Left lung (tissue), 4 donors: ENCODE measurements at regions not wholly inside any gene's neighbourhood (a gene's known extent, or its start where the extent isn't known, plus 50 kb on each side); places are given as distances from the start of the nearest gene placed in this dataset.

Experiments
- ATAC-seq: fragments of 200-7000 bp; cut with Tn5 transposase; one replicate; pipeline ENCODE4 v1.9.1; 2020; ENCODE audit warnings: moderate library complexity
- DNase-seq, 4 donors: peaks; one replicate each; pipeline ENCODE4 v3.0.0-alpha.2; 2013 to 2020
- H3K27ac ChIP-seq, 2 donors: fragments of 200-600 bp; sonication (generic) in 1 of 2; one replicate each; pipeline versions ENCODE4 v1.5.0 to v1.8.0; 2020 to 2021
- H3K27me3 ChIP-seq, 2 donors: fragments of 200-600 bp; sonication (generic) in 1 of 2; one replicate each; pipeline versions ENCODE4 v1.5.0 to v1.8.0; 2020 to 2021
- H3K36me3 ChIP-seq, 2 donors: fragments of 200-600 bp; sonication (generic) in 1 of 2; one replicate each; pipeline versions ENCODE4 v1.5.0 to v1.8.0; 2020 to 2021
- H3K4me1 ChIP-seq, 2 donors: fragments of 200-600 bp; one replicate each; pipeline ENCODE4 v1.8.0; 2021
- H3K4me3 ChIP-seq, 2 donors: fragments of 200-600 bp; sonication (generic) in 1 of 2; one replicate each; pipeline versions ENCODE4 v1.5.0 to v1.8.0; 2020 to 2021; ENCODE audit warnings: mild to moderate bottlenecking in 1 of 2
- H3K9me3 ChIP-seq, 2 donors: fragments of 200-600 bp; sonication (generic) in 1 of 2; one replicate each; pipeline versions ENCODE4 v1.5.0 to v1.8.0; 2020 to 2021
- intact Hi-C, 2 donors: fragments of 100-400 bp; cut with DNase I; formaldehyde crosslinking; loops; one replicate each; pipeline versions ENCODE4 v1.11.2 to v1.14.2; 2022
- TF ChIP-seq, protein P1 (sequence below), 2 donors: fragments of 200-600 bp; sonication (generic) in 1 of 2; IDR thresholded peaks; one replicate each; pipeline versions ENCODE4 v1.5.0 to v1.8.0; 2021; ENCODE audit warnings: antibody characterized with exemption in 2 of 2
- donor health status: DM: no; HTN: yes; CAD: no.
- donor health status: DM: no; HTN: no; CAD: no.

DNA sequence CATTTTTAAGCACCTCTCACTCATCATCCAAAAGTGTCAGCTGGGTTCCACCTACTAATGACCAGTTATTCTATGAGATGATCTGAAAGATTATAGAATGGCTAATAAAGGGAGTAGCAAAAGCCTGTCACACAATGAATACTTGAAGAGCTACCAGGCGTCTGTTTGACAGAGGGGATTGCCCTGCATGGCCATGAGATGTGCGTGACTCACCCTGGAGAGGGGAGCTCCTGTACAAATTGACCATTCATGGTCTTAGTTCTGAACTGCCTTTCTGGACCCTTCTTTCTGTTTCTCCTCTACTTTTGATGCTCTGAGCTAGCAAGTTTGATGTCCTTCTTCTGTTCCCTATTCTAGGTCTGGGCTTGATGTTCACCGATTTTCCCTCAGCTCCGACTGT, 85.2 kb upstream of the ABCD3 start:
- intact Hi-C loops = loop anchor here in 1 of 2 donors (5.0 kb wide), 1 partner anchor 271 kb away; no protein-coding TSS in a partner anchor
- Histone ChIP-seq H3K4me3 (no peak overlapping the region), H3K9me3 (no peaks in the 10 kb centered on the region), H3K36me3 (no peaks in the 10 kb centered on the region), H3K4me1 (peaks cover 5 to 18% of the 10 kb centered on the region in 2 donors), H3K27me3 (peaks cover 0 to 4% of the 10 kb centered on the region in 2 donors), H3K27ac (no peak overlapping the region)
- TF ChIP-seq, protein P1, sequence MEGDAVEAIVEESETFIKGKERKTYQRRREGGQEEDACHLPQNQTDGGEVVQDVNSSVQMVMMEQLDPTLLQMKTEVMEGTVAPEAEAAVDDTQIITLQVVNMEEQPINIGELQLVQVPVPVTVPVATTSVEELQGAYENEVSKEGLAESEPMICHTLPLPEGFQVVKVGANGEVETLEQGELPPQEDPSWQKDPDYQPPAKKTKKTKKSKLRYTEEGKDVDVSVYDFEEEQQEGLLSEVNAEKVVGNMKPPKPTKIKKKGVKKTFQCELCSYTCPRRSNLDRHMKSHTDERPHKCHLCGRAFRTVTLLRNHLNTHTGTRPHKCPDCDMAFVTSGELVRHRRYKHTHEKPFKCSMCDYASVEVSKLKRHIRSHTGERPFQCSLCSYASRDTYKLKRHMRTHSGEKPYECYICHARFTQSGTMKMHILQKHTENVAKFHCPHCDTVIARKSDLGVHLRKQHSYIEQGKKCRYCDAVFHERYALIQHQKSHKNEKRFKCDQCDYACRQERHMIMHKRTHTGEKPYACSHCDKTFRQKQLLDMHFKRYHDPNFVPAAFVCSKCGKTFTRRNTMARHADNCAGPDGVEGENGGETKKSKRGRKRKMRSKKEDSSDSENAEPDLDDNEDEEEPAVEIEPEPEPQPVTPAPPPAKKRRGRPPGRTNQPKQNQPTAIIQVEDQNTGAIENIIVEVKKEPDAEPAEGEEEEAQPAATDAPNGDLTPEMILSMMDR (IDR thresholded peaks at IDR 0.05) = no peak
- ATAC-seq (no peak), DNase-seq (no peak)

GRCh38 chr1:94332516-94332915, 85.7 kb upstream of the ABCD3 start:
- TF ChIP-seq, protein P1 (IDR thresholded peaks at IDR 0.05) = no peak
- H3K27me3 ChIP-seq = peaks cover 0 to 4% of the 10 kb centered on the region in 2 donors
- H3K4me3 ChIP-seq = no peak overlapping the region
- H3K9me3 ChIP-seq = no peaks in the 10 kb centered on the region
- DNase-seq (no peak), ATAC-seq (no peak)
- no peaks in the 10 kb centered on the region for H3K36me3 ChIP-seq
- intact Hi-C loops = loop anchor here in 1 of 2 donors (5.0 kb wide), 1 partner anchor 270 kb away; no protein-coding TSS in a partner anchor
- no peak overlapping the region for H3K27ac ChIP-seq
- H3K4me1 ChIP-seq = peaks cover 5 to 23% of the 10 kb centered on the region in 2 donors

DNA sequence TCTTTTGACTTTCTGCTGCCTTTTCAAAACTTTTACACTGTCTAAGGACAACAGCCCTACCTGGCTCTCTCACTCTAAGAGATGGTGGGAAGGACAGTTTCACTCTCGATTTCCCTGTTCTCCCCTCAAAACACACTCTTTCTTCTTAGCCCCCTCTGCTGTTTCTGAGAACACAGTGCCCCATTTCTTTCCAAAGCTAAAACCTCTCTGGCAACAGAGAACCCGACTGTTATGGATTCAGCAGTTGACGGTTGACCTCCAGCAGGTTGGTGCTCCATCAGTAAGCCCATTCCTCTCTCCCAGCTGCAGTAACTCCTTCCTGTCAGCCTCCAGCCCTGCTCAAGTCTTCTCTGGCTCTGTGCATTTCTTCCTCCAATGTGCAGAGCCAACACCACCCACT, 88.2 kb upstream of the ABCD3 start:
- peak in 1 of 4 donors; percentile 30 for DNase-seq

GRCh38 chr1:94329276-94329675, 88.9 kb upstream of the ABCD3 start:
- Histone ChIP-seq H3K27ac (no peak overlapping the region), H3K4me1 (peaks cover 7 to 29% of the 10 kb centered on the region in 2 donors), H3K9me3 (no peaks in the 10 kb centered on the region), H3K4me3 (no peak overlapping the region), H3K36me3 (no peaks in the 10 kb centered on the region), H3K27me3 (peaks cover 0 to 4% of the 10 kb centered on the region in 2 donors)
- intact Hi-C loops = loop anchor here (5.0 to 10.0 kb wide), 3 partner anchors 92 to 284 kb away; partner anchors contain the start of gene ARHGAP29 (in 1 of the 2)
- ATAC-seq (no peak), DNase-seq (no peak)
- TF ChIP-seq, protein P1 (IDR thresholded peaks at IDR 0.05) = no peak

More for the DNA sequence above, 88.2 kb upstream of the ABCD3 start:
- intact Hi-C loops = loop anchor here (5.0 to 10.0 kb wide), 4 partner anchors 93 to 285 kb away; partner anchors contain the start of gene ARHGAP29 (in 1 of the 2)
- ATAC-seq = peak; percentile 54
- H3K27me3 ChIP-seq = peaks cover 0 to 4% of the 10 kb centered on the region in 2 donors
- no peaks in the 10 kb centered on the region for H3K9me3 ChIP-seq
- TF ChIP-seq, protein P1 (IDR thresholded peaks at IDR 0.05) = peak in 1 of 2 donors; percentile 23
- H3K4me1 ChIP-seq = peaks cover 7 to 35% of the 10 kb centered on the region in 2 donors
- no peaks in the 10 kb centered on the region for H3K36me3 ChIP-seq
- H3K4me3 ChIP-seq = no peak overlapping the region
- no peak overlapping the region for H3K27ac ChIP-seq

- Histone ChIP-seq H3K27ac (peak overlapping the region in 1 of 2 donors; percentile 38), H3K4me1 (peaks cover 7 to 37% of the 10 kb centered on the region in 2 donors), H3K27me3 (peaks cover 0 to 4% of the 10 kb centered on the region in 2 donors), H3K9me3 (no peaks in the 10 kb centered on the region), H3K4me3 (no peak overlapping the region), H3K36me3 (no peaks in the 10 kb centered on the region)
- TF ChIP-seq, protein P1 (IDR thresholded peaks at IDR 0.05) = no peak
- ATAC-seq (no peak), DNase-seq (peak in 2 of 4 donors; percentile 41 to 73)
- intact Hi-C loops = loop anchor here (5.0 to 10.0 kb wide), 3 partner anchors 90 to 282 kb away; partner anchors contain the start of gene ARHGAP29 (in 1 of the 2)
These were observed 89.8 kb upstream of the ARHGAP29 start for GRCh38 chr1:94327001-94327690.
